ENCODE measurements at regions not wholly inside any gene's neighbourhood (a gene's known extent, or its start where the extent isn't known, plus 50 kb on each side); places are given as distances from the start of the nearest gene placed in this dataset.
"Not testable (repeated sequence)": the region's sequence is repeated elsewhere in the genome, so short reads cannot be mapped to it uniquely, and the experiment has no call there.

DNA sequence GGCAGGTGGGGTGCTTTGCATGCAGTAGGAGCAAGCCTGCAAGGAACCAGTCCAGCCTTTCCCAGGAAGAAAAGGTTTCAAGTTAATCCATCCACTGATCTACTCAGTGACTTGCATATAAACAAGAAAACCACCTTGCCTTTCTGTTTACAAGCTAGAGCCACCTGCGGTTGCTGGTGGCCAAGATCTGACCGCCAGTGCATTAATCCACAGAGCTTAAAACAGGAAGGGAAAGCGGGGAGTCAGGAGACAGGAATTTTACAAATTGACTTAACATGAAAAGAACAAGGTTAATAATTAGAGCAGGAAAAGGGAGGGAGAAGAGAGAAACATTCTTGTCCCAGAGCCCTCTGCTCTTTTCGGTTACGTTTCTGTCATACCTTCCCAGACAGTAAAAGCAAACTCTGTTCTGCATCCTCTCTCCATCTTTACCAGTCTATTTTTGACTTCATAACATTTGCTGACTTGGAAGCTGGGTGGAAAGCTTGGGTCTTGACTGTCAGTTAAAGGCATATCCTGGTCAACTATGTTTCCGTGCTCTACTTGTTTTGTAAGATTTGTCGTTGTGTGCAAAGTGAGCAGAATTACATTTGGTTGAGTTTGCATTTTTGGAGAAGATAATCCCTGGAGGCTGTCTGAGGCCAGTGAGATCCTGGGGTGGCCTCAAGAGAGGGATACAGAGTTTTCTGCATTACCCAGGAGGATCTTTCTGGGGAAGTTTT is 760.6 kb downstream of the EFNB2 start:
- DNase-seq, result no peak

DNA sequence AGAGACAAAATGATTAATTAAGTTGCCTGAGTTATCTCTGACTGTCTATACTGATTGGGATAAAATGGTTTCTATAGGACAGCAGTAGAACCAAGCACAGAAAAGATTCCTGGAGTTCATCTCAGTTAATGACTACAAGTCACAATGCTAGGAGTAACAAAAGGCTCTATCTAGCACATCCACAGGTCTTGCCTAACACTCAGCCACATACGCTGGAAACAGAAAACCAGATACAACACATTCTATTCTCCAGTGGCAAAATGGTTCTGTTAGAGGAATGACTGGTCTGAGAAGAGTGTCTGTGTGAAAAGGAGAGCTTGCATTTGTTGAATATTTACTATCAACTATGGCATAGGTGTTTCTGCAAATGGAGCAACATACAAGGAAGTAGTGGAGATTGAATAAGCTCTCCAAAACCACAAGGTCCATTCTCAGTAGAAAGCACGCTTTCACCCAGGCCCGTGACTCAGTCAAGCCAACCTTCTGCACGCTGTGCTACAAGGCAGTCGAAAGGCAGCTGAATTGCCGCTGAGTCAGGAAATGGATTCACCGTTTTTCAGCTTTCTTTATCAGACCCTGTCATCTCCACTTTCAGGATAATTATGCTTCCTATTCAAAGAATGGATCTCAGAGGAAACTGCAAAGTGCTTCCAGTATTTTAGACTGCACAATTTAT is 761.5 kb downstream of the EFNB2 start:
- DNase-seq, result no peak

DNA sequence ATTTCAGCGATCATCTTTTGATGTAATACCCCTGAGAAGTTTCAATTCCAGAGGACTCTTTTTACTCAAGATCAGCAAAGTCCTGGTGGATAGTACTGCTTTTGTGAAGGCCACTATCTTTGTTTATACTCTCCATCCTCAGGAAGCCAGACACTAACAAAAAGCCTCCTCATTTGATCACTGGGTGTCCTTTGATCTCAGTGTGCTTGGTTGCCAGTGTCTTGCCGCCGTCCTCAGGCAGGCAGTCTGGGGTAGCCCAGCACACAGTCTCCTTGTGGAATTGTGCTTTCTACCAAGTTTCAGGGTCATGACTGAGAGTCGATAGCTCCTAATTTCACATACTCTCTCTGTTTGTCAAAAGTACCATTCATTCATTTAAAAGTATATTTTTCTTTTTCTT is 762.2 kb downstream of the EFNB2 start:
- DNase-seq, result no peak

DNA sequence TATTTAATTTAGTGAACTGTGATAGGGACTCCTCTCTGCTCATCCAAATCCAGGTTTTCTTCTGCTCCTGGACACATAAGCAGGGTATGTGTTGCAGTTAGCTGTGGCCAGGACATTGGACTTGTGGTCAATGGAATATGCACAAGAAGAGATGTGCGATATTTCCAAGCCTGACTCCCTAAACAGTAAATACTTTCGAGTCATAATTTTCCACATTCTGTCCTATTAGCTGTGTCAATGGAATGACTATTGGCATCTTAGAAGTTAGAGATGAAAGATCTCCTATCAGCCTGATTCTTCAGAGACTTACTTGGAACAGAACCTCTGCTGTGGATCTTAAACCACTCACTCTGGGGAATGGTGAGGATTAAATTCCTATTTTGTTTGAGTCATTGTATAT is 771.0 kb downstream of the EFNB2 start:
- DNase-seq, result no peak

DNA sequence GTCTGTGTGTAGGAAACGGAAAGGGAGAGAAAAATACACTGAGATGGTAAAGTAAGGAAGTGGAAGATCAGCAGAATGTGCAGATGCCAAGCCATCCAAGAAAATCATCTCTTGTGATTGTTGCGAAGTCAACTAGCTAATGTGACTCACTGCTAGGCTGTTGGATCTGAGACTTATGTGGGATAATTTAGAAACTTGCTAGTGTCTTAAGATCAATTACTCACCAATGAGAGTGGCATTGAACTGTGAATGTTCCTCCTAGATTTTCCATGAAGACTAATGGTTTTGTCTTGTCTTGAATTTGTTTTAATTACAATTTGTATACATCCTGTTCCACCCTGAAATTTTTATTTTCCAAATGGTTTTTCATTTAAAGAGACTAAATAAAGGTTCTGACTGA is 771.6 kb downstream of the EFNB2 start:
- no peak for DNase-seq

DNA sequence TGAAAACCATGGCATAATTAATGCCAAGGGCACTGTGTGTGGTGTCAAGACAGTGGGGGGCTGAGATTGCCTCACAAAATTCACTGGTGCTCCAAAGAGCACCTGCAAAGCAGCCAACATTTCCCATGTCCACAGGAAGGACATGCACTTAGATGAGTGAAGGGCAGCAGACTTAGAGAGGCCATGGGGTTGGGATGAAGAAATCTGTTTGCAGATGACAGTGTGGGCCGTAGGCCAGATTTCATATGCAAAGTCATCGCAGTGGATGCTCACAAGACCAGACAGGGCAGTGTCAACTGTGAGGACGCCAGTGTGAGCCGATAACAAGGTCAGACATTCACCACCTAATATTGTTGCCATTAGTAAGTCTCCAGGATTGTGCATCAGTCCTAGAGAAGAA is 773.4 kb downstream of the EFNB2 start:
- DNase-seq, result no peak

DNA sequence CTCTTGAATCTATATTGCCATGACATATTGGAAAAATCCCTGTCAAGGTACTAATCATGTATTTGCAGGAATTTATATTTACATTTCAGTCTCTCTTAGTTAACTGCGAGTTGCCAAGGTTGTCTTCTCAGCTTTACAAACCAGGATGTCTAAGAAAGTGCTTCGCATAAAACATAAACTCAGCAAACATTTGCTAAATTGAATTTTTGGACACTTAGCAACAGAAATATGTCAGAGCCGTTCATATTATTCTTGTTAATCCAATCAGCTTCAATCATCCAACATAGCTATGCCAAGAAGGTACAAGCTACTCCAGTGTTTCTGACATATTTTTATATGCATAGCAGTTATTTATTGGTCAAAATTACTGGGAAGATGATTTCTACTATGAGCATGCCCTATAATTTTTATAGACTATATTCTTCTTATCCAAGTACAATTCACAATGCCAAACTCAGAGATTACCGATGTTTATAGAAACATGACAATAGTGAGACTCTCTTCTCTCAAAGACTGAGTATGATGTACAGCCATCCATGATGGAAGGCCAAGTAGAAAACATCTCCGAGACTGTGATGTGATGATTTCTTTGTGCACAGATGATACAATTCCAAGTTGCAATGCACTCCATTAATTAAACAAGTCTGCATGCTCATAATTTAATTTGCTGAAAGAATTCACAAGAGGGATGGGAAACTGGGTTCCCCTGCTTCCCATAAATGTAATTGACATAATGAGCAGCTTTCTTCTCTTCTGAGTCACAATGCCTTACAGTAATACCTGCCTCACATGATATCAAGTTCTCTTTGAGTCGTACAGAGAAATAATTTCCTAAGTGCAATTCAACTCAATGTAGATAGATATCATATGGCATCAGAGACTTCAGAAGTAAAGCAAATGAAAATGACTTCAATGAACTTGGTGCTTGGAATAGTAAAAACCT is 776.3 kb downstream of the EFNB2 start:
- DNase-seq, result no peak

DNA sequence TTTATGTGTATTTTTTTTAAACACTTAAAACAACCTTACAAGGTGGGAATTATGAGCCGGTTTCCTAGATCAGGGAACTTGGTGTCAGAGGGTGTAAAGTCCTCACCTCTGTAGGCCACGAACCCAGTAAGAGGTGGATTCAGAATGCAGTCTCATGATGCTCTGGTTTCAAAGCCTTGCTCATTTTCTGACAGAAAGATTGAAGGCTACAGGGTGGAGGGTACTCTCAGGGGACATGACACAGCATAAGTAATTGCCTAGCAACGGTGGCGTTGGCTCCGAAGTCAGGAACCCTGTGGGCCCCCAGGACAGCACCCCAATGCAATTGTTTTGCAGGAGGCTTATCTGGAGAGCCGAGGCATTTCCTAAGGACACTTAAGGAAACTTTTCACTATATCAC is 794.7 kb downstream of the EFNB2 start:
- DNase-seq, result no peak

DNA sequence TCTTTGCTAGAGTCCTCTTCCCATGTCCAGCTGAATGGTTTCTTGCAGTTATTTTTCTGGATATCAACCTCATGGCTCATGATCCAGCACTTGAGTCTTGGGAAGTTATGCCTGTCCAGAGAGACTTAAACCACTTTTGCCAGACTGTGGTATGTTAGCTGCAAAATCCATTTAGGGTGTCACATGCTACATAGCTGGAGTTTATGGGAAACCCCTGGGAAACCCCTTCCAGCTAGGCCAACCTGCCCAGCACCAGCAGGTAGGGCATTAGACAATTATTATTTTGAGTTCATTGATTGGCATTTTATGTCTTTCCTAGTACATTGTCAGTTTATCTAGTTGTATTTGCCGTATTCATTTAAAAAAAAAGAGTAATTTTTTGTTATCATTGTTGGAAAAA is 797.8 kb downstream of the EFNB2 start:
- no peak for DNase-seq

DNA sequence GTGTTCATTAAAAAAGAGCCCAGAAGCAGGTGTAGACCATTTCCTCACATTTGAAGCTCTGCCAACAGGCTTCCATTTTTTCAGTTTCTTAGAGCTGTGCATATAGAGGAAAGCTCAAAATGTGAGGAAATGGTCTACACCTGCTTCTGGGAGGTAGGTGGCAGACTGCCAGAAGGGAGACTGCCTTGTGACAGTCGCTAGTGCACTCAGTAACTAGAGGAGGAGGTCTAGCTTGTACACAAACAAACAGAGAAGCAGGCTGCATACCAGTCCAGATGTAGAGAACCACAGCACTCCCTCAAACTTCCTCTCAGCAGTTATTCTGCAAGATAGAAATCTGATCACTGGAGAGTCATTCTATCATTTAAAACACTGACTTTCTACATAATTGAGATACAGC is 800.2 kb downstream of the EFNB2 start:
- no peak for DNase-seq

DNA sequence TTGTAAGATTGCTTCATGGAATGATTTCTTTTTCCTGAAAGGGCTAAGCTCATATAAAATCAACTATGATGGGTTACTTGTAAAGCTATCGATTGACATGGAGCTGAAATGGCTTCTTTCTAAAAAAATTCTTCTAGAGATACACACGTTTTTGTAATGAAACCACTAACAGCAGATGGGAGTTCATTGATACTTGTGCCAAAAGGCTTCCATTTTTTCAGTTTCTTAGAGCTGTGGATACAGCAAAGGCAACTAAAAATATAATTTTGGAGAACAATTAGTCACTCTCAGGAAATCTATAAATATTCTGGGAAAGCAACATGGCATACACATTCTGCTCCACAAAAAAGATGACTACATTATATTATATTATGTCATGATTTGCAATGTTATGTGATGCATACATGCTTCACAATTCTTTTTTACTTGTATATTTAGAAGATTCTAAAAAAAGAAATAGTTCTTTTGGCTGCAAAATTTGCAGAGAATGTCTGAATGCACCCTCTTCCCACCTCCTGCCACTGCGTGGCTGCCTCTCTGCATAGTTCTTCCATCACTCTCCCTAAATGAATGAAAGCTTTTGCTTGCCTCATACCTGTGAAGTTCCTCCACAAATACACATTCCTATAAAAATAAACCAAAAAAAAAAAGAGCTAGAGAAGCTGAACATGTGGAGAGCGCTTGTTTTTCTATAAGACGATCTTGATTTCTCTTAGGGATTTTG is 802.5 kb downstream of the EFNB2 start:
- DNase-seq, result no peak

DNA sequence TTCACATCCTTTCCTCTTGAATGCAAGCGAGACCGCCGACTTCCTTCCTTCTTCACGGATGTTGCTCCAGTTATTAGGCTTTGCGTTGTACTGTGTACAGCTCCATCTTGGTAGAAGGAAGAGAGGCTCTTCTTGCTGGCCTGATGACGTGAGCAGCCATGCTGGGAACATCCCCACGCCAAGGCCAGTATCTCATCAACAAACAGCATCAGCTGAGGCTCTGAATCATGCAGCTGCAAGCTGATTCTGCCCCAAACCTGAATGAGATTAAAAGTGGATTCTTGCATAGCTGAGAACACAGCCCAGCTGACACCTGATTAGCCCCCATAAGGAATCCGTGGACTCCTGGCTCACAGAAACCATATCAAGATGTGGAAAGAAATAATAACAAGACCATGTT is 809.6 kb downstream of the EFNB2 start:
- DNase-seq, result no peak

DNA sequence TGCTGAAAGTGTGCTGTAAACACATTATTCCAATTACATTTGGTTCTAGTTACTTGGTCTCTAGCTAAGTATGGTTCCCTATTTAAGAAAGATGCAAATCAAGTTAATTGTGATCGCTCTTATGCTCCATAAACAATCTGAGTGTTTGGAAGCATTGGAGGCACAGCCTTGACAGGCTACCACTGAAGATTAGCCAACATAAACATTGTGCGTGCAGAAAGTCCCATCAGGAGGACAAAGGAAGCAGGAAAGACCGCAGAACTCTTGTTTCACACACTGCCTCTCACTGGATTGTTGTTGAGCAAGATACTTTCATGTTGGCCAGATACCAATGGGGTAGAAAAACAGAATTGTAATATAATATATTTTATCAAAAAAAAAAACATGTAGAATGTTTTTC is 814.4 kb downstream of the EFNB2 start:
- no peak for DNase-seq

DNA sequence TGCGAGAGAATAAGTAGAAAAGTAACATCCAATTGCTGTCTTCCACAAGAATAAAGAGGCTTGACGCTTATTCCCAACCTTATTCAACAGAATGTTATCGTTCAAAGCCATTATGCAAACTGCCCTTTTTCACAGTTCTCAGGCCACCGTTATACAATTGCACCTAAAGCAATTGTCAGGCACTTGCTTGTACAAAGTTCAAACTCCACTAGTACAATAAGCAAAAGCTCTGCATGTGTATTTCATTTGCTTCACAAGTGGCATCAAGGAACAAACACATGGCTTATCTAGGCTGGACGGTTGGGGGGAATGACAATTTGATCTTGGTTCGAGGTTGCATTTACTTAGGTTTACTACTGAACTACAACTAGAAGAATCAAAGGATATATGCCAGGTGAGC is 815.6 kb downstream of the EFNB2 start:
- DNase-seq, result no peak

DNA sequence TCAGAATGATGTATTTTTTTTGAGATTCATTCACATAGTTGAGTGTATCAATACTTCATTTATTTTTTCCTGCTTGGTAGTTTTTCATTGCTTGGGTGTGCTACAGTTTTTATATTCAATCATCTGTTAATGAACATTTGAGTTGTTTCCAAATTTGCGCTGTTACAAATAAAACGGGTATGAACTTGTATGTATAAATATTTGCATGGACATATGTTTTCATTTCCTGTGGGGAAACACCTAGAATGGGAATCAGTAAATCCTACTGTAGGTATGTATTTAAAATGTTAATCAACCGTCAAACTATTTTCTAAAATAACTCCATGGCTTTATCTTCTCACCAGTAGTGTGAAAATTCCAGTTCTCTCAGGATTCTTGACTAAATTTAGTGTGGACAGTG is 826.3 kb downstream of the EFNB2 start:
- DNase-seq, result no peak

DNA sequence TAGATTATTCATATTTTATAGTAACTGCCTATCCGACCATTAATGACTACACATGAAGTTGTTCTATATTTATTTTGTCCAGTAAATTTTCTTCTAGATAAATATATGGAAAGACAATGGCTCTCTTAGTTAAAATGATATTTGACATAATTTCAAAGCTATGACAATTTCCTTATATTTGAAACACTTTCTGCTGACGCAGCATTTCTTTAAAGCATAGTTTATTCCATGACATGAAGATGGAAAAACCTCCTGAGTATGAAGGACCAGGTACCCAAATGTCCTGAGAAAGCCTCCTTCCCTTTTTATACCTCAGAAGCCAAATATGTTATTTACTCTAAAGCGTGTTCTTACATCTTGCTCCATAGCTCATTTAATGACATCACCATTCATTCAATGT is 831.6 kb downstream of the EFNB2 start:
- DNase-seq, result no peak

DNA sequence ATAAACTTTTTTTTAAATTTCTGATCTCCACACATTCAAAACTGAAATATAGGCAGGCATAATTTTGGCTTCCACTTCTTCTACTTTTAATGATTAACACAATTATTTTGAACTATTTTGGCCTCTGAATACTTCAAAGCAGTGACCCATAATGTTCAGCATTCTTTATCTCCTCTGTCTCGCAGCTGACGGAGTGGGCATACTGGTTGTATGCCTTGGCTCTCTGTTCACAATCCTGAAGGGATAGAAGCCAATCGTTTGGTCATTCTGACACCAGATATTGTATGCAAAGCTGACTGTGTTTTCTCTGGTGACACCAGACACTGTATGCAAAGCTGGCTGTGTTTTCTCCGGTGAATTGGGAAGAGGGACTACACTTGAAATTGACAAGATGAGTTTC is 833.0 kb downstream of the EFNB2 start:
- DNase-seq, result no peak

DNA sequence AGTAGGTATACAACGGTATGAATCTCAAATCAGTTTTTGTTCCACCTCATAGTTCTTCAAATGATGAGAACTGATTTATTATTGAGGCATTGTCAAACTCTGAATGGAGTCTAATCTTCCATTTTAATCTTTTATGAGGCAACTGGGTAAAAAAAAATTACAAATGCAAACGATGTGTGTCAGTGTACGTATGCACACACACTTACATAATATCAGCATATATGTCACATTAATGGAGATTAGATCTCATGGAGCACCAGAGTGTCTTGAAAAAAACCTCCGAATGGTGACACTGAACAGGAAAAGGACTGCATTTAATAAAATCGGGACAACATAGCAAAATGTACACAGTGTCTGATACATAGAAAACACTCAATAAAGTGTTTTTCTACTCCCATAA is 842.7 kb downstream of the EFNB2 start:
- DNase-seq, result no peak

DNA sequence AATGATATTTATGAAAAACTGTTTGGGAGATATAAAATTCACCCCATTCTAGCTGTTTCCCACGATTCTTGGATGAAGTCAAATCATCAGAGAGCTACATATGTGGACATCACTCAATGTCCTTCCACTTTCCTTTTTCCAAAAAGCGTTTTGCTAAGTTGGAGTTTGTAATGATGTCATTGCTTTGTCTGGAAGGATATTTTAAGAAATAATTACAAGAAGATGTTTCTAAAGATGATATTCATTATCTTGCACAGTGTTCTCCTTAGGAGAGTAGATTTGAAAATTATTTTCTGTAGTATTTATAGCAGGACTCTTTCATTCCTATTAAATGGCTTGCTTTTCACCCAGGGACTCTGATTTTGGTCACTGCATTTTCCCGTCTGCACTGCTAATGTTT is 851.2 kb downstream of the EFNB2 start:
- no peak for DNase-seq

DNA sequence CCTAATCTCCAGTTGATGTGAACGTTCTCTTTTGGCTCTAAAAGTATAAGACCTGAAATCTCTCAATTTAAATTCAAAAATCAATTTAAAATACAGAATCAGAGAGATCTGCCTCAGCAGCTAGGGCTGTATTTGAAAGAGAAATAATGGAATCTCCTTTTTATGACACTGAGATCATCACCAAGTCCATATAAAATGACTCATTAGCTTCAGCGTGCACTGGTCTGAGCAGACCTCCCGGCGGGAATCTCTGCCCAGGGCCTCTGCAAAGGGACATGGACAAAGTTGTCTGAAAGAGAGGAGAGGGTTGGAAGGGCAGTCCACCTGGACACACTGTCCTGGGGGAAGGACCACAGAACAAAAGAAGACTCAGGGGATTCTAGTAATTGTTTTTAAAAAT is 855.6 kb downstream of the EFNB2 start:
- no peak for DNase-seq

DNA sequence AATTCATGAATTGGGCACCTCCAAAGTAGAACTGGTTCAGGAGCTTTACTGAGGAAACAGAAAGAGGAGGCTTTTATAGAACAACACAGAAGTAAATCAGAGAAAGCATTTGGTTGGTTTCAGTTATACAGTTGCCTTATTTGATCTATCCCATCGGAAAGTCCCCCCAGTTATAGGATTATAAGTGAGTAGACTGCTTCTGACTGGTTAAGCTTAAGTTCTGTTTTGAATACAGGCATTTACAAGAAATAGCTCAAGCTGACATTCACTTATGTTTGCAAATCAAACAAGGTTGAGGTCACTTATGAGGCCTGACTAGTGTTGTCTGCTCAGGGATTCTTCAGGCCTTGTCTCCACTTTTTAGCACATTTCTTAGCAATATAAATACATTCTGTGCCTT is 857.4 kb downstream of the EFNB2 start:
- no peak for DNase-seq

DNA sequence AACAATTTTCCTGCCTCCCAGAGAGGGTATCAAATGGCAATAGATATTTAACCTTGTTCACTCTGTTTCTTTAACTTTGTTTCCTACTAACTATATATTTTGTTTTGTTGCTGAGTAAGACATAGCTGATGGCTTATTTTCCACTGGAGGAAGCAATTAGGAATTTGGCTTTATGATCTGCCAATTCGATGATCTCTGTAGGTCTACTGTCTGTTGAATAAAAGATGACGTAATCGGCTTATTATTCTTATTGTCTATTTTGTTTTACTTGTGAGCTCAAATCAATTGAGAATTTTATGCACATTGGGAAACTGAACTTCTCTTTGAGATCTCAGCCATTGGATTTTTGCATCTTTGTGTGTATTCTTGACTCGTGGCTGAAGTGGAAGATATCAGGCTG is 862.6 kb downstream of the EFNB2 start:
- DNase-seq, result no peak

DNA sequence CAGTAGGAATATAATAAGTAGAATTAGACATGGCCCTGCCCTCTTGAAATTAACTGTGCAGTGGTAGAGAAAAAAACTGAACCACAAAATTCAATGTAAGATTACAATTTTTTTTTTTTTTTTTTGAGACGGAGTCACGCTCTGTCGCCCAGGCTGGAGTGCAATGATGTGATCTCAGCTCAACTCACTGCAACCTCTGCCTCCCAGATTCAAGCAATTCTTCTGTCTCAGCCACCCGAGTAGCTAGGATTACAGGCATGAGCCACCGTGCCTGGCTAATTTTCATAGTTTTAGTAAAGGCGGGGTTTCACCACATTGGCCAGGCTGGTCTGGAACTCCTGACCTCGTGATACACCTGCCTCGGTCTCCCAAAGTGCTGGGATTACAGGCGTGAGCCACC is 864.3 kb downstream of the EFNB2 start:
- DNase-seq, result not testable (repeated sequence)
